IPS-NIHi7 (cell line): ENCODE measurements at regions not wholly inside any gene's neighbourhood (a gene's known extent, or its start where the extent isn't known, plus 50 kb on each side); places are given as distances from the start of the nearest gene placed in this dataset.
"Not testable (repeated sequence)": the region's sequence is repeated elsewhere in the genome, so short reads cannot be mapped to it uniquely, and the experiment has no call there.

Experiments
- DNase-seq: peaks from one replicate; pipeline ENCODE4 v3.0.0; 2012; ENCODE audit warnings: mixed read lengths; ENCODE audit errors: extremely low spot score

DNA sequence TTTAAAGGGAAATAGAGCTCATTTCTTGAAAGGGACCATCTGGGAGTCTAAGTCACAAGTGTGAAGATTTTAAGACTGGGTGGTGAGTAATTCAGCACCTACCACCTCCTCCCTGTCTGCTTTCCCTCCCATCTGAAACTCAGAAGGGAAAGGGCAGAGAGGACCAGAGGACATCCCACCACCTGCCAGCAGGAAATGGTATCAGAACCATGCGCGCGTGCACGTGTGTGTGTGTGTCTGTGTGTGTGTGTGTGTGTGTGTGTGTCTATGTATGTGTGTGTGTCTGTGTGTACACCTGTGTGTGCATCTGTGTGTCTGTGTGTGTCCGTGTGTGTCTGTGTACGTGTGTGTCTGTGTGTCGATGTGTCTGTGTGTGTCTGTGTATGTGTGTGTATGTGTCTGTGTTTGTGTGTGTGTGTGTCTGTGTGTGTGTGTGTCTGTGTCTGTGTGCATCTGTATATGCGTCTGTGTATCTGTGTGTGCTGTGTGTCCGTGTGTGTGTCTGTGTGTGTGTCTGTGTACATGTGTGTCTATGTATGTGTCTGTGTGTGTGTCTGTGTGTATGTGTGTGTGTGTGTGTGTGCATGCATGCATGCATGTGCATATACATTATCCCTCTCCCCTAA is 76.8 kb downstream of the ZFP36L2 start:
- no peak for DNase-seq

DNA sequence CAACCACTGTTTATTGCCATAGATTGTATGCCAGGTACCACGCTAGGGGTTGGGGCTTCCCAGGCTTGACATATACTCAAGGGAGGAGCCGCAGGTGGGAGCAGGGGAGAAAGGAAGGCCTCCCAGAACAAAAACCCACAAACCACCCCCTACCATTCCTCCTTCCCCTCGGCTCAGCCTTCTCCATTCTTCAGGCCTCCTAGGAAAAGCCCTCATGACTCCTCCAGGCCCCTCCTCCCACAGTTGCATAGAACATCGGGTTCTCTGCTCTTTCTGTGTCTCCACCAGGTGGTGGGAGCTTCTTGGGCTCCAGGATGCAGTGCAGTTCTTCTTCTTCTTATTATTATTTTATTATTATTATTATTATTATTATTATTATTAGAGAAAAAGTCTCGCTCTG is 80.3 kb downstream of the ZFP36L2 start:
- peak; percentile 40 for DNase-seq

DNA sequence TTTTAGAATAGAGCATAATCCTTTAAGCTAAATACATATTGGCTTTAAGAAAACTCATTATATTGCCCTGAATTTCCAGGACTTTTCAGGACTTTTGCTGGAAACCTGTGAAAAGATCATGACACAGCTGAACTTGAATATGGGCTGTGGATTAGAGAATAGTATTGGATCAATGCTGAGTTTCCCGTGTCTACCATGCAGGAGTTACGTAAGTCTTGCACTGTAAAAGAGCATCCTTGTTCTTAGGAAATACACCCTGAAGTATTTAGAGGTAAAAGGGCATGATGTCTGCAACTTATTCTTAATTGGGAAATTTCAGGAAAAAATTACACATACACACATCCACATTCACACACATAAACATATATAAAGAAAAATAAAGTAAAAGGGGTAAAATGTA is 82.1 kb downstream of the ZFP36L2 start:
- DNase-seq, result no peak

DNA sequence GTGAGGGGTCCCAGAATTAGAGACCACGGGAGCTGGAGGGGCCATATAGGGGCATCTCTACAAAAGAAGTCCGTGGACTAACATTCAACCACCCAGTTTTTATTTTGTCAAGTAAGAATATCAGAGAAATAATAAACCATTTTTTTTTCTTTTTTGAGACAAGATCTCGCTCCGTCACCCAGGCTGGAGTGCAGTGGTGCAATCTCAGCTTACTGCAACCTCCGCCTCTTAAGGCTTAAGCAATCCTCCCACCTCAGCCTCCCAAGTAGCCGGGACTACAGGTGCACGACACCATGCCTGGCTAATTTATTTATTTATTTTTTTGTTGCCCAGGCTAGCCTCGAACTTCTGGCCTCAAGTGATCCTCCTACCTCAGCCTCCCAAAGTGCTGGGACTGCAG is 82.7 kb downstream of the ZFP36L2 start:
- DNase-seq, result no peak

DNA sequence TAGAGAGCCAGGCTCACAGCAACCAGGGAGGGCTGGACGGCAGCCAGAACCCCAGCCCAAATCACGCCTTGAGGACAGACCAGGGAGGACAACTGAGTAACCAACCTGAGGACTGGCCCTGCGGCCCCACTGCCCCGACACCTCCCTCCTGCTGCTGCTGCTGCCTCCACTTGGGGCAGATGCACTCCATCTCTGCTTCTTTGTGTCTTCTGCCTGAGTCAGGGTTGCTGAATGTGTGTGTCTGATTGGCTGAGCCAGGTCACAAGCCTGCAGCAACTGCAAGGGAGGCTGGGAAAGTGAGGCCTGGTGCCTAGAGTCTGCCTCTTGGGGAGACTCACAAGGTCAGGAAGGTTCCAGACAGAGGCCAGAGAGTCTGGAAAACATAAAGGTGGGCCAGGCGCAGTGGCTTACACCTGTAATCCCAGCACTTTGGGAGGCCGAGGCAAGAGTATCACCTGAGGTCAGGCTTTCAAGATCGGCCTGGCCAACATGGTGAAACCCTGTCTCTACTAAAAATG is 83.4 kb downstream of the ZFP36L2 start:
- no peak for DNase-seq

GRCh38 chr2:43141636-43142151 is 84.7 kb downstream of the ZFP36L2 start:
- DNase-seq, result not testable (repeated sequence)

- DNase-seq, result no peak
These were observed 86.3 kb downstream of the ZFP36L2 start for GRCh38 chr2:43139996-43140621.

DNA sequence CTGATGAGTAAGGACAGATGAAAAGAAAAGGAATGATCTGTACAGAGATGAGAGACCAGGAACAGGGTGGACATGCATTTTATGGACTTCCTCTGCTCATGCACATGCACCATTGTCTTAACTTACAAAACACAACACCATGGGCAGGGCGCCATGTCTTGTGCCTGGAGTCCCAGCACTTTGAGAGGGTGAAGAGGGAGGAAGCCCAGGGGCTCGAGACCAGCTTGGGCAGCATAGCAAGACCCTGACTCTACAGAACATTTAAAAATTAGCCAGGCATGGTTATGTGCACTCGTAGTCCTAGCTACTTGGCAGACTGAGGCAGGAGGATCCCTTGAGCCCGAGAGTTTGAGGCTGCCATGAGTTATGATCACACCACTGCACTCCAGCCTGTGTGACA is 86.9 kb downstream of the ZFP36L2 start:
- DNase-seq, result no peak

- no peak for DNase-seq
These were observed 88.0 kb downstream of the ZFP36L2 start for GRCh38 chr2:43138441-43138840.

DNA sequence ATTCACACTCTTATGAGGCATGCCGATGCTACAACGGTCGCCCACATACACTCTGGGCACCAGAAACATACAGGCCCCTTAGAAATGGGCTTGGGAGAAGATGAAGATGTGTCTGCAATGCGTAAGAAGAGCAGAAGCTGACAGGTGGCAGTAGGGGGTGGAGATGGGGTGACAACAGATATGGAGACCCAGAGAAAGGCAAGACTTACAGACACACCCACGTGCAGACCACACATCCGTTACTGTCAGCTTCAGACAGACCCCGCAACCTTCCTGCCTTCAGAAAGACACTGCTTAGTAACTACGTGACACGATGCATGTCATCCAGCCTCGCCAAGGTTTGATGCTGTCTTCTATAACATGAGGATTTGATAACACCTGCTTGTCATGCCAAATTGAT is 89.5 kb downstream of the ZFP36L2 start:
- DNase-seq, result no peak

DNA sequence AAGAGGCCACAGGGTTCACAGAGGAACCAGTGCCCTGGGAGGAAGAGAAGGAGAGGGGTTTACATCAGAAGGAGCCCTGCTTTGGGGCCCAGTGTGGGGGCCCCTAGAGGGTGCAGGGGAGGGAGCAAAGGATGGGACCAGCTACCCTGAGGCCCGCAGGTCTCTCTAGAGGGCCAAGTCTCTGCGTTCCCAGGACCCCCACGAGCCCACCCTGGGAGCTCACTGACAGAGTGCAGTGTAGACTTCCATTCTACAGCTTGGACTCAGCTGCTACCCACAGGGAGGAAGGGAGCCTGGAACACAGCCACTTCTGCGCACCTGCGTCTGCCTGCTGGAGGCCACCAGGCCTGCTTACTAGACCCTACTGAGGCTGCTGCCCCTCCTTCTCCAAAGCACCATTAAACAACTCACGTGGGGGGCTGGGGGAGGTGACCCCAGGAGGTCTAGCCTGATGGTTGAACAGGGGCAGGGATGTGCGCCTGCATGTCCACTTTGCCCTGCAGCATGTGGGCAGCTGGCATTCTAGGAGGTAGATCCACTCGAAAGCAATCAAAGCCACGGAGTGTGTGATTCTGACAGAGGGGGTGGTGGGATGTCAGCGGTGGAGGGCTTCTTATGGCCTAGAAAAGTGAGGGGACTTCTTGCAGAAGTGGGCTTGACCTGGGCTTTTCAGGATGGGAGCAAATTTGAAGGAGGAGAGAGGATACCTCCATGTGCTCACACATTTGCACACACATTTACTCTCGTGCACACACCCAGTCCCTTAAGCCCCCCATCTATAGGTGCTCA is 90.2 kb downstream of the ZFP36L2 start:
- no peak for DNase-seq

GRCh38 chr2:43135583-43135982 is 90.8 kb downstream of the ZFP36L2 start:
- no peak for DNase-seq

DNA sequence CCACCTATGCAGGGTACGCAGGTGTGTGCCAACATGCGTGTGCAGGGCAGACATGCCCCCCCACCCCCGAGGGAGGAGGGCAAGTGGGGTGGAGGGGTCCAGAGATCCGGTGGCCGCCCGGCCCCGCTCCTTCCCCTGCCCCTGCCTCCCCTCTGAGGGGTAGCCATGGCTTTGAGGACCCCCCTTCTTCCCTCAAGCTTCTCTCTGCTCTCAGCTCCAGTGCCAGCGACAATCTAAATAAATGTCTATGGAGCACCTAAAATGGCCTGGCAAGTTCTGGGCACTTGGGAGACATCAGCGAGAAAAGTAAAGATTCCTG is 91.9 kb downstream of the ZFP36L2 start:
- DNase-seq, result no peak

DNA sequence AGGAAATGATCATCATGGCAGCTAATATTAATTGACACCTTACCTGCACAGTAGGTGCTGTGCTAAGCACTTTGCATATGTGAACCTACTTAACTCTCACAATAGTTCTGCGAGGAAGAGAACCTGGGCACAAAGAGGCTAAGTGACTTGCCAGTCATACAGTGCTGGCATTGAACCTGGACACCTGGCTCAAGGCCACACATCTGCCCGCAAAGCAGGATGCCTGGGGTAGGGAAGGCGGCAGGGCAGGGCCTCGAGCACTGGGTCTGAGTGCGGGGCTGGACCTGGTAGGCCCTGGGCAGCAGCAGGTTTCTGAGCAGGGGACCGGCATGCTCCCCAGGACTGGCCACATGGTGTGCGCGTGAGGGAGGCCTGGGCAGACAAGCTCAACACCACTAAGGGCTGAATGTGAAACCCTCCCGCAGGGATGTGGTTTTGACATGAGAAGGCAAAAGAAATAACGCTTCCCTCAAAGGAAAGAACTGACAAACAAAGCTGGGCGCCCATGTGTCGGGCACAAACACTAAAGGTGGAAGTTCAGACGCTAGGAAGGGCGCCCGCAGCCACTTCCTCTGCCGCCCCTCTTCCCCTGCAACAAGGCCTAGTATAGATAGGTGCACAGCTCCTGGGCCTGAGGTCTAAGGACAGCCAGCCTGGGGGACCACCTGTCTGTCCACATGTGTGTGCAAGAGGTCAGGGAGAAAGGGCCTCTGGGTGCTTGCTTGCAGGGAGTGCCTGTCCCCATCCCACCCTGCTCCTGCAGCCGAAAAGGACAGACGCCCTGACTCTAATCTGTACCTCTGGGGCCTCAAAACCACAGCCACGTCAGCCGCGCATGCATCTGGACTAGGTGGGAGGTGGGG is 92.5 kb downstream of the ZFP36L2 start:
- DNase-seq, result no peak

DNA sequence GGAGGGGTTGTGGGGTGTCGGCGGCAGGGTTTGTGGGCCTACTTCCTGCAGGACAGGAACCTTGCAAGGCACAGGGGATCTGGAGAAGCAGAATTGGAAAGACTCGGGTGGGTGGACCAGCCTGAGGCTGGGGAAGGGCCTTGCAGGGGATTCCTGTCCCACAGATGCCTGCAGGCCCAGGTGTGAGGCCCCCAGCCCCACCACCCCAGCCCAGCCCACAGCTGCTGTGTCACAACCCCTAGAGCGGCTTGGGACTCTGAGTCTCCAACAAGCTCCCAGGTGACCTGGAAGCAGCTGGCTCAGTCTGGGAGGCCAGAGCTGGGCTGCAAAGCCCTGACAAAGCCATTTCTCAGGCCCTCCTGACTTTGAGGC is 93.1 kb downstream of the ZFP36L2 start:
- no peak for DNase-seq

DNA sequence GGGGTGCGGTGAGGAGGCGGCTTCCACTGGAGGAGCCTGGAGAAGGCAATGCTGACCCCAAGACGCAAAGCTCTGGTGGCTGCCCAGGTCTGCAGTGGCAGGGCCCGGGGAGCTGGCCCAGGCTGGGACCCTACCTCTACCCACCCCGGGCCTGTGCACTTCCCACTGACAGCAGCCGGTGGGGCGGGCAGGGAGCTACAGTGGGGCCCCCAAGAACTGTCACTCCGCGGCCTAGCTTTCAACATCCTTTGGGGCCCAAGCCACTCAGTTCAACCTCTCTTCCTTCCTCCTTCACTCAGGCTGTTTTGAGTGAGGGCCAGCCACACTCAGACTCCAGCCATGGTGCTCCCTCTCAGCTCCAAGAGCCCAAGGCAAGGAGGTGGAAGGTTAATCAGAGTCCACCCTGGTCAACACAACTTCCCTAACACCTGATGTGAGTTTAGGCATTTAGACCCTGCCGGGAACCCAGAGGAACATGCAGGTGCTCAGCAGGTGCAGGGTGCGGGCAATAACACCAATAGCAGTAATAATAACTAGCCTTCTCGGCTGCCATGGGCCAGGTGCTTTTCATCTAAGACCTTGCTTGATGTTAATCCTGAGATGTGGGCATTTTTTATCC is 93.6 kb downstream of the ZFP36L2 start:
- no peak for DNase-seq

DNA sequence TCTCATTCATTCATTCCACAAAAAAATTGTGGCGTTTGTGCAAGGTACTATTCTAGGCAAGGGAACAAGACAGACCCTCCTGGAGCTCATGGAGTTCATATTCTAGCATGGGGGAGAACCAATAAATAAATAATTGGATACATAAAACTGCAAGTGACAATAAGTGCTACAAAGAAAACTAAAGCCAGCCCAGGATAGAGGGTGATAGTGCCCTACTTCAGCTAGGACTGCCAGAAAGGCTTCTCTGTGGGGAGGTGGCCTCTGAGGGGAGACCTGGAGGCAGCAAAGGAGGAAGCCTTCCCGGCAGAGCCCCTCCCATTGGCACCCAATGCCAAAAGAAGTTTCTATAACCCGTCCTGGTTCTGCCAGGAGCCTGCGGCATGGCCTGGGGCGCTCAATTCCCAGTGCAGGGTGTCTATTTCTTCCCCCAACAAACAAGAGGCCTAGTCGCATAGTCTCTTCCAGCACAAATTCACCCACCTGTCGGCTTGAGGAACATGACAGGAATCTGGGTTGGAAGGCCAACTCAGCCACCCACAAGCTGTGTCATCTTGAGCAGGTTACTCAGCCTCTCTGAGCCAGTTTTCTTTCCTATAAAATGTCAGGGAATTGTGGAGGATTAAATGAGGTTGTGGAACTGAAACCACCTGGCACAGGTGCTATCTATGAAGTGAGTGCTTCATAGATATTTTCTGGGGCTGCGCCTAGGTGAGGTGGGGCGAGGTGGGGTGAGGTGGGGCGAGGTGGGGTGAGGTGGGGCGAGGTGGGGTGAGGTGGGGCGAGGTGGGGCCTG is 94.3 kb downstream of the ZFP36L2 start:
- no peak for DNase-seq

DNA sequence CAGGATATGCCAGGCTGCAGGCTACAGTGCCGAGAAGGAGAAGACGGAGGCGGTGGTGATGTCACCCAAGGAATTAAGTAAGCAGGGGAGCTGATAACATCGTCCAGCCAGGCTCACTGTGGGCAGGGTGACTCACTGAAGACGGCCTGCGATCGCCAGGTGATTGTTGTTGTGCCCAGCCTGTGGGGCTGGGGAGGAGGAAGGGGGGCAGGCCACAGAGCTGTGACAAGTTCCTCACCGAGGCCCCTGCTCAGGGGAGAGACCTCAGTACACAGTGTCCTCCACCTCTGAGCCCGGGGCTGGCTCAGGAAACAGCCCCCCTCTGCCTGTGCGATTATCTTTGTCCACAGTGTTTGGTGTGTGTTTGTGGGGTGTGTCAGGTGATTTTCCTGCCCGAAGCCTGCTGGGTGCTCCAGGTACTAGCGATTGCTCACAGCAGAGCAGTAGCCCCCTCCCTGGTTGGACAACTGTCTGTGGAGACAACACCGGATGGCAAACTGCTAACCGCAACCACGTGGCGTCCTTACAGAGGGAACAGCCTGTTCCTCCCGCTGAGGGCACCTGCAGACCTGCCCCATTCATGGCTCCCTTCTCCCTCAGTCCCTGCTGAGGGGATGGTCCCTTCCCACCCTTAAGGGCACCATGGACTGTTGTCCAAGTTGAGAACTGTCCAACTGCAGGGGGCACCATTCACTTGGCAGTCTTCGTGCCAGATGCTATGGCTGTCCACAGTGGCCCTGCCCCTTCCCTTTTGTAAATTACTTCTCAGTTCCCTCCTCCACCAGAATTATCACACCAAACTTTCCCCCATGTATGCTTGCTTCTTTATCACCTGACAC is 95.1 kb downstream of the ZFP36L2 start:
- peak; percentile 63 for DNase-seq

- DNase-seq, result no peak
These were observed 95.9 kb downstream of the ZFP36L2 start for GRCh38 chr2:43130548-43130875.
